ENCODE measurements at regions not wholly inside any gene's neighbourhood (a gene's known extent, or its start where the extent isn't known, plus 50 kb on each side); places are given as distances from the start of the nearest gene placed in this dataset.

GRCh38 chr18:11288401-11288800, 139.0 kb upstream of the PIEZO2 start:
- Mint-ChIP-seq H3K27ac (no peak overlapping the region), H3K4me1 (ENCODE audit: low read depth) (no peaks in the 10 kb centered on the region)

GRCh38 chr18:11286431-11286830, 137.1 kb upstream of the PIEZO2 start:
- ChIA-PET POLR2A (no interaction called here), CTCF (no interaction called here)
- H3K4me3 ChIP-seq (ENCODE audit: low read length), result no peak overlapping the region
- H3K4me1 Mint-ChIP-seq (ENCODE audit: low read depth), result no peaks in the 10 kb centered on the region
- no peaks in the 10 kb centered on the region for H3K27me3 Mint-ChIP-seq
- H3K9me3 ChIP-seq (ENCODE audit: control insufficient read depth in 1 of 2, insufficient read depth in 1 of 2, low read length in 2 of 2), result peaks cover 0 to 6% of the 10 kb centered on the region in 2 experiments
- intact Hi-C loops (cut with DNase I, micrococcal nuclease), result no loop called here
- no peaks in the 10 kb centered on the region for H3K9me3 Mint-ChIP-seq
- no peaks in the 10 kb centered on the region for H3K36me3 Mint-ChIP-seq (ENCODE audit: low read depth)
- H3K27ac Mint-ChIP-seq, result no peak overlapping the region
- no peak for ATAC-seq (ENCODE audit: poor library complexity)
- no peaks in the 10 kb centered on the region for H3K4me1 ChIP-seq (ENCODE audit: insufficient read depth, low read length)
- no peaks in the 10 kb centered on the region for H3K27me3 ChIP-seq (ENCODE audit: control insufficient read depth in 1 of 2, insufficient read depth in 2 of 2, low read length in 2 of 2)
- H3K4me3 Mint-ChIP-seq, result no peak overlapping the region
- no peak for DNase-seq
- no peak overlapping the region for H3K27ac ChIP-seq (ENCODE audit: low read depth in 1 of 2, low read length in 2 of 2)
- no peak for TF ChIP-seq CTCF (IDR thresholded peaks at IDR 0.05)
- no peaks in the 10 kb centered on the region for H3K36me3 ChIP-seq (ENCODE audit: insufficient read depth, low read length)

More at GRCh38 chr18:11288401-11288800, 139.0 kb upstream of the PIEZO2 start:
- no peak for DNase-seq
- Mint-ChIP-seq H3K27me3 (no peaks in the 10 kb centered on the region), H3K36me3 (ENCODE audit: low read depth) (no peaks in the 10 kb centered on the region), H3K4me3 (no peak overlapping the region), H3K9me3 (no peaks in the 10 kb centered on the region)
- H3K27me3 ChIP-seq (ENCODE audit: control insufficient read depth in 1 of 2, insufficient read depth in 2 of 2, low read length in 2 of 2), result no peaks in the 10 kb centered on the region
- intact Hi-C loops (cut with DNase I, micrococcal nuclease), result no loop called here
- no peaks in the 10 kb centered on the region for H3K36me3 ChIP-seq (ENCODE audit: insufficient read depth, low read length)
- no peak overlapping the region for H3K4me3 ChIP-seq (ENCODE audit: low read length)
- POLR2A ChIA-PET, result no interaction called here
- no peak overlapping the region for H3K27ac ChIP-seq (ENCODE audit: low read depth in 1 of 2, low read length in 2 of 2)
- H3K4me1 ChIP-seq (ENCODE audit: insufficient read depth, low read length), result no peaks in the 10 kb centered on the region
- no peak for ATAC-seq (ENCODE audit: poor library complexity)
- no peak for TF ChIP-seq CTCF (IDR thresholded peaks at IDR 0.05)
- peaks cover 0 to 3% of the 10 kb centered on the region in 2 experiments for H3K9me3 ChIP-seq (ENCODE audit: control insufficient read depth in 1 of 2, insufficient read depth in 1 of 2, low read length in 2 of 2)
- CTCF ChIA-PET, result interaction anchor here (1.0 kb wide), 1 partner anchor 9 kb away, joined by 3 read pairs; no protein-coding TSS in a partner anchor

- no peaks in the 10 kb centered on the region for H3K4me1 Mint-ChIP-seq (ENCODE audit: low read depth)
- intact Hi-C loops (cut with DNase I, micrococcal nuclease), result no loop called here
- Histone ChIP-seq H3K4me1 (ENCODE audit: insufficient read depth, low read length) (no peaks in the 10 kb centered on the region), H3K27ac (ENCODE audit: low read depth in 1 of 2, low read length in 2 of 2) (no peak overlapping the region), H3K36me3 (ENCODE audit: insufficient read depth, low read length) (no peaks in the 10 kb centered on the region), H3K4me3 (ENCODE audit: low read length) (no peak overlapping the region), H3K9me3 (ENCODE audit: control insufficient read depth in 1 of 2, insufficient read depth in 1 of 2, low read length in 2 of 2) (peaks cover 0 to 6% of the 10 kb centered on the region in 2 experiments), H3K27me3 (ENCODE audit: control insufficient read depth in 1 of 2, insufficient read depth in 2 of 2, low read length in 2 of 2) (no peaks in the 10 kb centered on the region)
- no peak overlapping the region for H3K4me3 Mint-ChIP-seq
- DNase-seq (no peak), ATAC-seq (ENCODE audit: poor library complexity) (no peak)
- H3K36me3 Mint-ChIP-seq (ENCODE audit: low read depth), result no peaks in the 10 kb centered on the region
- no peak for TF ChIP-seq CTCF (IDR thresholded peaks at IDR 0.05)
- no peak overlapping the region for H3K27ac Mint-ChIP-seq
- ChIA-PET POLR2A (no interaction called here), CTCF (no interaction called here)
- H3K9me3 Mint-ChIP-seq, result no peaks in the 10 kb centered on the region
- no peaks in the 10 kb centered on the region for H3K27me3 Mint-ChIP-seq
Observed at GRCh38 chr18:11284811-11285210, 135.4 kb upstream of the PIEZO2 start.
